WERI-Rb-1 (cell line): ENCODE measurements at regions not wholly inside any gene's neighbourhood (a gene's known extent, or its start where the extent isn't known, plus 50 kb on each side); places are given as distances from the start of the nearest gene placed in this dataset.

Experiments used
- DNase-seq: peaks from one replicate; pipeline ENCODE4 v3.0.0-alpha.2; 2020
- H3K27ac ChIP-seq: fragments of 250-450 bp; sonication (Bioruptor Pico); 2 replicates; pipeline ENCODE4 v1.5.1; 2020; ENCODE audit warnings: mild to moderate bottlenecking, moderate library complexity
- H3K27me3 ChIP-seq: fragments of 250-450 bp; sonication (Bioruptor Pico); 2 replicates; pipeline ENCODE4 v1.5.1; 2021; ENCODE audit warnings: mild to moderate bottlenecking, low read depth, moderate library complexity; ENCODE audit not compliant: insufficient read depth, severe bottlenecking
- H3K36me3 ChIP-seq: fragments of 250-450 bp; sonication (Bioruptor Pico); 2 replicates; pipeline ENCODE4 v1.5.1; 2020; ENCODE audit warnings: mild to moderate bottlenecking, moderate library complexity
- H3K4me3 ChIP-seq: 2 replicates; pipeline ENCODE4 v1.5.1; 2011; ENCODE audit warnings: low read depth, mild to moderate bottlenecking, control low read depth, low read length
- H3K9me3 ChIP-seq: fragments of 250-450 bp; sonication (Bioruptor Pico); 2 replicates; pipeline ENCODE4 v1.5.1; 2021; ENCODE audit warnings: mild to moderate bottlenecking, moderate library complexity; ENCODE audit not compliant: severe bottlenecking
- CTCF ChIP-seq: IDR thresholded peaks from 2 replicates; pipeline ENCODE4 v1.5.1; 2011; ENCODE audit warnings: low read depth, mild to moderate bottlenecking, control low read depth, inconsistent platforms, low read length

GRCh38 chr16:17939723-17940122 is 396.8 kb downstream of the NPIPA8 start:
- H3K9me3 ChIP-seq: no peaks in the 10 kb centered on the region

DNA sequence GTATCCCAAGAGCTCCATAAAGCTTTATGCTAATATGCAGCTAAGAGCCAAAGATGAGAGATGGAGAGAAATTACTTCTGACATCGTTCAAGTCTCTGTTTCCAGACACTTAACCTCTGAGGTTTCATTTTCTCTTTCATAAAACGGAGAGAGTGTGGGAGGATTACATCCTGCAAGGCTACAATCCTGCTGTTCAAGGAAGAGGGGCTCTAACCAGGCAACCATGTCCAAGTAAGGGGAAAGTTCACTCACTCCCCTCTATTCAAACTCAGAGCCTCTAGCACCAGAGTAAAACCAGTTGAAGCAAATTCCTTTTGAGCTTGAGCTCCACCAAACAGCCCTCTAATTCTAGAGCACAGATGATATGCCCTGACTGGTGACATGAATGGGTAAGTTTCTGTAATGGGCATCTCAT is 397.4 kb downstream of the NPIPA8 start:
- Histone ChIP-seq H3K27me3 (no peaks in the 10 kb centered on the region), H3K27ac (no peak overlapping the region), H3K4me3 (no peak overlapping the region), H3K36me3 (no peaks in the 10 kb centered on the region), H3K9me3 (no peaks in the 10 kb centered on the region)
- TF ChIP-seq CTCF: no peak
- no peak for DNase-seq

More at GRCh38 chr16:17939723-17940122, 396.8 kb downstream of the NPIPA8 start:
- Histone ChIP-seq H3K27me3 (no peaks in the 10 kb centered on the region), H3K36me3 (no peaks in the 10 kb centered on the region), H3K27ac (no peak overlapping the region), H3K4me3 (no peak overlapping the region)
- no peak for DNase-seq
- TF ChIP-seq CTCF: no peak

GRCh38 chr16:17938546-17938945 is 398.0 kb downstream of the NPIPA8 start:
- DNase-seq: no peak
- H3K27ac ChIP-seq: no peak overlapping the region
- H3K27me3 ChIP-seq: no peaks in the 10 kb centered on the region
- H3K9me3 ChIP-seq: no peaks in the 10 kb centered on the region
- H3K4me3 ChIP-seq: no peak overlapping the region
- TF ChIP-seq CTCF: no peak
- H3K36me3 ChIP-seq: no peaks in the 10 kb centered on the region

GRCh38 chr16:17936766-17937402 is 399.7 kb downstream of the NPIPA8 start:
- TF ChIP-seq CTCF: no peak
- DNase-seq: no peak
- Histone ChIP-seq H3K9me3 (no peaks in the 10 kb centered on the region), H3K27me3 (no peaks in the 10 kb centered on the region), H3K27ac (no peak overlapping the region), H3K4me3 (no peak overlapping the region), H3K36me3 (no peaks in the 10 kb centered on the region)

DNA sequence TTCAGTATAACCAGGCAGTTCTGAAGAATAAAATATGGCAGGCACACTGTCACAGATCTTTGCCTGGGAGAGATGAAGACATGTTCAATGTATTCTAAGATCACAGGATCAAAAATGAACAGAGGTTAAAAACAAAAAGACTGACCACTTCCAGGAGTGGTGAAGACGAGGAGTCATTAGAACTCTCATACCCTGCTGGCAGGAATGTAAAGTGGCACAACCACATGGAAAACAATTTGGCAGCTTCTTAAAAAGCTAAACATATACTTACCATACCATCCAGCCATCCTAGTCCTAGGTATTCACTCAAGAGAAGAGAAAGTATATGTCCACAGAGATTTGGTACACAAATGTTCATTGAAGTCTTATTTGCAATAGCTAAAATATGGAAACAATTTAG is 406.3 kb downstream of the NPIPA8 start:
- DNase-seq: no peak
- no peak for TF ChIP-seq CTCF

DNA sequence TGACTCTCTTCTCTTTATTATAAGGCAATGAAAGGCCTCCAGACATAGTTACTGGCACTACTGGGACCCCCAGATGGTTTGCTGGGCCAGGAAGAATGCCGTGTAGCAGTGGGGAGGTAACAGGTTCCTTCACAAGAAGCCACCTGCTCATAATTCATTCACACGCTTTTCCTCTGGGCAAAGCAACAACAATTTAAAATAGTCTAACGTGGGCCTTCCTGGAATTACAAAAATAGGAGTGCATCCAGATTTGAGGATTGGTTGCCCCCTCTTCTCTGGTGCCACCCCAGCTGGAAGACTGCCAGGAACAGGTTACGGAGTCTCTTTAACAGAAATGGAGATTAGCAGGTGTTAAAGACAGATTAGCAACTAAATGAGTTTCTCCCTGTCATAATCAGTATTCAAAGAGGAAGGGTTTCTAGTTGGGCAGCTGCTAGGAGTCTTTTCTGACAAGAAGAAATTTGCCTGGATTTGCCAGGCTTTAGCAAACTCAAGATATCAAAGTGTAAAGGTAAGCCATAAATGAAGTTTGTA is 409.6 kb downstream of the NPIPA8 start:
- DNase-seq: peak; percentile 14
- H3K9me3 ChIP-seq: no peaks in the 10 kb centered on the region
- H3K27me3 ChIP-seq: no peaks in the 10 kb centered on the region
- no peak for TF ChIP-seq CTCF
- no peak overlapping the region for H3K27ac ChIP-seq
- no peak overlapping the region for H3K4me3 ChIP-seq
- no peaks in the 10 kb centered on the region for H3K36me3 ChIP-seq

More for the DNA sequence above, 406.3 kb downstream of the NPIPA8 start:
- no peaks in the 10 kb centered on the region for H3K9me3 ChIP-seq
- H3K36me3 ChIP-seq: no peaks in the 10 kb centered on the region
- no peaks in the 10 kb centered on the region for H3K27me3 ChIP-seq
- H3K27ac ChIP-seq: no peak overlapping the region
- no peak overlapping the region for H3K4me3 ChIP-seq
